Endothelial cell of umbilical vein (primary cell): ENCODE measurements at regions not wholly inside any gene's neighbourhood (a gene's known extent, or its start where the extent isn't known, plus 50 kb on each side); places are given as distances from the start of the nearest gene placed in this dataset.

ENCODE experiments used
- CTCF ChIP-seq, 2 donors: IDR thresholded peaks; 1 replicate in 1 of 2; 2 replicates in 1 of 2; pipeline ENCODE4 v1.5.1; 2011; ENCODE audit warnings: low read length in 2 of 2, mild to moderate bottlenecking in 2 of 2, moderate library complexity in 2 of 2, control low read depth in 1 of 2, inconsistent platforms in 1 of 2, low read depth in 1 of 2; ENCODE audit not compliant: insufficient read depth in 1 of 2; ENCODE audit errors: extremely low read depth in 1 of 2
- EZH2 ChIP-seq: IDR thresholded peaks from 2 replicates; pipeline ENCODE4 v1.6.1; 2012; ENCODE audit warnings: borderline replicate concordance, low read depth, mild to moderate bottlenecking, moderate library complexity, low read length, inconsistent platforms; ENCODE audit not compliant: severe bottlenecking

GRCh38 chr11:134557571-134558257 is 145.7 kb upstream of the B3GAT1 start:
- TF ChIP-seq CTCF (IDR thresholded peaks at IDR 0.05; ENCODE audit: extremely low read depth in 1 of 2, insufficient read depth in 1 of 2, low read depth in 1 of 2, low read length in 2 of 2) (no peak), EZH2 (no peak)
